GM12864 (cell line): ENCODE measurements at regions not wholly inside any gene's neighbourhood (a gene's known extent, or its start where the extent isn't known, plus 50 kb on each side); places are given as distances from the start of the nearest gene placed in this dataset.
"Not testable (repeated sequence)": the region's sequence is repeated elsewhere in the genome, so short reads cannot be mapped to it uniquely, and the experiment has no call there.

Experiments used
- DNase-seq: peaks from one replicate; pipeline ENCODE4 v3.0.0-alpha.2; 2011; ENCODE audit warnings: low read depth
- H3K4me3 ChIP-seq: 2 replicates; pipeline ENCODE4 v1.5.1; 2011; ENCODE audit warnings: mild to moderate bottlenecking, low read depth, low read length, control low read depth
- CTCF ChIP-seq: IDR thresholded peaks from 2 replicates; pipeline ENCODE4 v1.5.1; 2011; ENCODE audit warnings: low read depth, mild to moderate bottlenecking, moderate library complexity, low read length, control low read depth, inconsistent platforms; ENCODE audit errors: missing control alignments

- H3K4me3 ChIP-seq, result no peak overlapping the region
- no peak for DNase-seq
- no peak for TF ChIP-seq CTCF
Observed at GRCh38 chr1:185393815-185394214, 76.8 kb upstream of the IVNS1ABP start.

- no peak for TF ChIP-seq CTCF
- H3K4me3 ChIP-seq, result no peak overlapping the region
- DNase-seq, result no peak
Observed at GRCh38 chr1:185393205-185393604, 76.2 kb upstream of the IVNS1ABP start.

GRCh38 chr1:185388815-185389214 is 71.8 kb upstream of the IVNS1ABP start:
- H3K4me3 ChIP-seq, result no peak overlapping the region
- no peak for DNase-seq
- TF ChIP-seq CTCF, result no peak

GRCh38 chr1:185388346-185388745 is 71.3 kb upstream of the IVNS1ABP start:
- H3K4me3 ChIP-seq, result no peak overlapping the region
- no peak for DNase-seq
- TF ChIP-seq CTCF, result no peak

DNA sequence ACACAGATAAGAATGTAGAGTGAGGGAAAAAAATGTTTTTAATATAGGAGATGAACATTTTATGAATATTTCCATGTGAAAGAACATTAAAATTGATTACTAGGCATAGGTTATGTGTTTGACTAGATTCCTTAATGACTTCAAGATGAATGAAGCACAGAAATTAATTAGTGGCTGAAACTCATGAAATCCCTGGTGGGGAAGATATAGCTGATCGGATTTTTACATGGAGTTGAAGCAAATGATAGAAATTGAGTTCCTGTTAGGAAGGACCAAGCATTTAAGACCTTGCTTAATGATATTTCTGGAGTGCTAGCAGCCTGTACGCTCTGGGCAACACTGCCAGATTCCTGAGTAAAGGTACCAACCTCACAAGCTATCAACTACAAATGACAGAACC is 68.9 kb upstream of the IVNS1ABP start:
- no peak for TF ChIP-seq CTCF
- no peak overlapping the region for H3K4me3 ChIP-seq
- DNase-seq, result no peak

- DNase-seq, H3K4me3 ChIP-seq: not testable (repeated sequence)
Observed at GRCh38 chr1:185383805-185384204, 66.8 kb upstream of the IVNS1ABP start.

- DNase-seq, result no peak
- no peak overlapping the region for H3K4me3 ChIP-seq
- TF ChIP-seq CTCF, result no peak
Observed at GRCh38 chr1:185377831-185378230, 60.8 kb upstream of the IVNS1ABP start.
